GM19238 (cell line): ENCODE measurements at regions not wholly inside any gene's neighbourhood (a gene's known extent, or its start where the extent isn't known, plus 50 kb on each side); places are given as distances from the start of the nearest gene placed in this dataset.
"Not testable (repeated sequence)": the region's sequence is repeated elsewhere in the genome, so short reads cannot be mapped to it uniquely, and the experiment has no call there.

Experiments
- DNase-seq: peaks from one replicate; pipeline ENCODE4 v3.0.0; 2011; ENCODE audit warnings: low spot score; ENCODE audit not compliant: insufficient read length

GRCh38 chr21:17679002-17679600, 66.4 kb upstream of the BTG3 start:
- DNase-seq, result peak; percentile 21

GRCh38 chr21:17676930-17677329, 64.2 kb upstream of the BTG3 start:
- DNase-seq, result not testable (repeated sequence)

GRCh38 chr21:17674106-17674505, 61.4 kb upstream of the BTG3 start:
- DNase-seq, result no peak

- DNase-seq, result no peak
Measured at GRCh38 chr21:17673261-17674020, 60.7 kb upstream of the BTG3 start.

GRCh38 chr21:17671733-17672132, 59.0 kb upstream of the BTG3 start:
- no peak for DNase-seq

GRCh38 chr21:17668479-17669140, 55.9 kb upstream of the BTG3 start:
- DNase-seq, result no peak

GRCh38 chr21:17667256-17667655, 54.6 kb upstream of the BTG3 start:
- no peak for DNase-seq
